ENCODE measurements at regions not wholly inside any gene's neighbourhood (a gene's known extent, or its start where the extent isn't known, plus 50 kb on each side); places are given as distances from the start of the nearest gene placed in this dataset.

- TF ChIP-seq CTCF (IDR thresholded peaks at IDR 0.05) (no peak), EP300 (IDR thresholded peaks at IDR 0.05; ENCODE audit: borderline replicate concordance in 1 of 2, low read depth in 1 of 2, low read length in 1 of 2) (no peak), POLR2AphosphoS5 (IDR thresholded peaks at IDR 0.05; ENCODE audit: low read depth, low read length) (no peak), GATA2 (CRISPR knock-in tag; IDR thresholded peaks at IDR 0.05) (no peak)
Measured at GRCh38 chr9:73348471-73348870, 196.8 kb downstream of the ANXA1 start.

Measured in SK-N-SH (cell line).